GM21367 (cell line): ENCODE measurements at regions not wholly inside any gene's neighbourhood (a gene's known extent, or its start where the extent isn't known, plus 50 kb on each side); places are given as distances from the start of the nearest gene placed in this dataset.
A peak's percentile ranks its signal among the peaks of the same experiment; 100 is the strongest.

Experiments used
- ATAC-seq: cut with Tn5 transposase; IDR thresholded peaks from one replicate; pipeline ENCODE4 v1.9.1; 2021; ENCODE audit not compliant: unreplicated experiment

DNA sequence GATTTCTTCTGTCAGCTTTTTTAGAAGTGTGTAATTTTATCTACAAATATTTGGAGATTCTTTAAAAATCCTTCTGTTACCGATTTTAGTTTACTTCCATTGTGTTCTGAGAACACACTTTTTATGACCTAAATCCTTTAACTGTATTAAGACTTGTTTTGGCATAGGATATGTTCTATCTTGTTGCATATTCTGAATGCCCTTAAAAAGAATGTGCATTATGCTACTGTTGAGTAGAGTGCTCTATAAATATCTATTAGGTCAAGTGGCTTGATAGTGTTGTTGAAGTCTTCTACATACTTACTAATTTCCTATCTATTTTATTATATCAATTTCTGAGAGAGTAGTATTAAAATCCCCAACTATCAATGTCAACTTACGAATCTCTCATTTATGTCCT is 502.2 kb downstream of the MAFB start:
- ATAC-seq, result no peak

DNA sequence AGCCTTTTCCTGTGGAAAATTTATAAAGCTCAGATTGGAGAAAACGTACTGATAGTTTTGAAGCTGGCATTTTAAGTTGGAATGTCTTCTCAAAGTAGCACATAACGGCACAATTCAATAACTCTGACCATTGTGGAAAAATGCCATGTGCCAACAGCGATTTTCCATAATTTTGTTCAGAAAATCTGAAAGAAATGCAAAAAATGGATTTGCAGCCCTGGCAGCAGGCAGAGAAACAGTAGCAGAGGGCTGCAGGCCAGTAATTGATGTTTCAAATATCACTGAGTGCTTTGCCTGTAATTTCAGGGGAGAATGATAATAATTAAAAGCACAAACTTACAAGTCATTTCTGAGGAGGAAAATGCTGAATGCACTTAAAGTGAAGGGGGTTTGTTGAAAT is 507.4 kb downstream of the MAFB start:
- no peak for ATAC-seq

DNA sequence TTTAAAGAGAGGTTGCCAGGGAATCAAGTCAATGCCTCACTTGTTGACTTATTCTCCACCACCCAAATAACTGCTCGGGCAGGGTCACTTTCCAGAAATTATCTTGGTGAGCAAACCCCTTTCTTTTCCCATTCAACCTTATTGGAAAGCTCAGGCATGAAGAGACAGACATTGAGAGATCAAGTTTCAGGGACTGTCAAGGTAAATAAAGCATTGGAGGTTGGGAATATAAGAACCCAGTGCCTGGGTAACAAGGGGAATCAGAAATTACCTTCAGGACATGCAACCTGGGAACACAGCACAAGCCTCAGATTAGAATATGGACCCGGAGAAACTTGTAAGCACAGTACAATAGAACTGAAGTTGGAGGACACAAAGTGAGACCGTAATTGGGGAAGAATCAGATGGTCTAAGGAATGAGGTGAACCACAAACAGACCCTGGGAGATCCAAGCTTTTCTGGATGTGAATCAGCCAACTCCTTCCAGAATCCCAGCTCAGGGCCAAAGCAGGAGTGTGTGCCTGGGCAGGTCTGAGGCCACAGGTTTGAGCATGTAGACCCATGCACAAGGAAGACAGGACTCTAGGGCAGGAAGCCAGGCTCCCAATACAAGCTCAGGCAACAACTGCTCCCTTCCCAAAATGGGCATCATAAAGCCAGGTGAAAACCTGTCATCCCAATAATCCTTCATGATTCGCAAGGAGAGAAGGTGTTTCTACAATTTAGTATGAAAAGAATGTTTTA is 512.8 kb downstream of the MAFB start:
- no peak for ATAC-seq

DNA sequence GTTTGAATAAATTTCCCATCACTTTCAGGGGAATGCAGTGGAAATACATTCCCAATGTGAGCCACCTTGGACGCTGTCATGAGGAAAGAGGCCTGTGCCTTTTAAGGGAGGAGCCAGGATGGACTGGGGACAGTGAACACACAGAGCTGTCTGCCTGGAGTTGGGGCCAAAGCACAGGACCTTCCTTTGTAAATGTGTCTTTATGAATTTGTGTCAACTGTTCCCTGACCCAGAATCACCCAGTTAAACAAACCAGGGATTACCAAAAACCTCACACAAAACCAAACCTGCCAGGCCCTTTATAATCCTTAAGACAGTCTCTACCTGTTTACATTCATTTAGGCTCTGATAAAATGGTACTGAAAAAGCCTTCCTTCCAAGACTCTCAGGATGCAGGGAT is 513.7 kb downstream of the MAFB start:
- no peak for ATAC-seq

DNA sequence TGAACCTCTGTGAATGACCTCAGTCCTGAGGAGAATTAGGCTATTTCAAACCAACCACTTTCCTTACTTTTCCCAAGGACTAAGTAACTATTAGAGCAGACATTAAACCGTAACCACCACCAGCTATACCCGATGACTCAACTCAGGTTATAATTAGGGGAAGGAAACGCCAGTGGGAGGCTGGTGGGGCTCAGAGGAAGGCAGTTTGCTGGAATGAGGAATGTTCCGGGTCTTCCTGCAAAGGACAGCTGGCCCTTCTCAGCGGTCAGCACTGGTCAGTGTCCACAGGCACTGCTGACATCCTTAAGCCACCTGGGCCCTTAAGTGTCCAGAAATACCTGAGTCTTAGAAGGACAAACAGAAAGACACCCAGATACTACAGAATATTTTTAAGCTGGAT is 515.2 kb downstream of the MAFB start:
- ATAC-seq, result no peak

DNA sequence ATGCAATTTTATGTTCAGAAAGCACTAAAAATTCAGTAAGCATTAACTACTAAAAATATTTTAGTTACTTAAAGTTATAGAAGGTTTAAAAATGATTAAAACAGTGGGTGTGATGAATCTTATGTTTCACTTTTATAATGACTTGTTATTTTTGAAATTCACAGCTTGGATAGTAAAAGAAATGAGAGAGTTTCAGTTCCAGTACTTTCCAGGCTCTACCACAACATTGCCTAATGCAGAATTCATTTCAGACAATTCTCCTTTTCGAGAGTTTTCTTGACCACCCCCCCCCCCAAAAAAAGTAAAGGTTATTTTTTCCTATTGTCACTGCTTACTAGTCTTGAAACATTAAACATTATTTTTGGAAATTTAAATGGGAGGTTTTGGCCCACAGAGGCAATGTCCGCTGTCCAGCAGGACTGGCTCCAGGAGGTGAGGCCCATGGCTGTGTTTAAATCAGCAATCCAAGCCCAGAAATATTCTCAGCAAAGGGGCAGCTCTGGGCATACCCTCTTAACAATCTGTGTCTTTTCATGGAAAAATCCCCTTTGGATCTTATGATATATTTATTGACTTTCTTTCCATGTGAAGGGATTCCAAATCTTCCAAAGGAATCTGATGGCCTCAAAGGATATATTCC is 519.9 kb downstream of the MAFB start:
- no peak for ATAC-seq

DNA sequence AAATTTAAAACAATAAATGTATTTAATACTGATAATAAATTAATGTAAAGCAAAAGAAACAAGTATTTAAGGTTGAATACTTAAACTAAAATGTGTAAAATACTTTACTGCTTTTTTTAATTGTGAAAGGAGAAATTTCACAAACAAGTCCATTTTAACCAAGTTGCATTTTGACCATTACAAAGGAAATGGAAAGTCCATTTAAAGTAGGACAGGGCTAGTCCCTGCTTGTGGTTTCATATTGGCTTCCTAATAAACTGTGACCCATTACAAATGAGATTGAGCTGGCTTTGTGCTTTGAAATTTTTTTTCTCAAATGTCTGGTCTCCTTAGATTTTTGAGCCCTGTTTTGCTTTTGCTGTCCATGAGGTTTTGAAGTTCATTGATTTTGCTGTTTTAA is 527.6 kb downstream of the MAFB start:
- ATAC-seq, result no peak

DNA sequence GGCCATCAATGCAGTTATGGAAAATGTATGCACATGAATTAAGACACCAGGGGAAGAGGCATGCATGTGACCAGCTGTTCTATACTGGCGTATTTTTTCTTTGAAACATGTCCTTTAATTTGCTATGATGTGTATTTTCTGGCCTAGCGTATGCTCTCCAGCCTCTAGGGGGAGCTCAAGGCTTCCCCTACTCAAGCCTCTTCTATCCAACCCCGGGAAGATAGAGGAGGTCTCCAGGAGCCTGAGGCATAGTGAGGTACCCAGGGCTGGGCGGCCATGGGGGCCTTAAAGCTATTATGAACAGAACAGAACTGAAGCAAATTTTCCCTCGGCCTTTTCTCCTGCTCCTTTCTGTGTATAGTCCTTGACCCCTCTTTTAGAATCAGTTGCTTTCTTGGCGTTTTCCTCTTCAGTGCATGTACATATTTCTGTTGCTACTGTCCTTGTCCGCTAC is 528.9 kb downstream of the MAFB start:
- peak; percentile 49 for ATAC-seq

DNA sequence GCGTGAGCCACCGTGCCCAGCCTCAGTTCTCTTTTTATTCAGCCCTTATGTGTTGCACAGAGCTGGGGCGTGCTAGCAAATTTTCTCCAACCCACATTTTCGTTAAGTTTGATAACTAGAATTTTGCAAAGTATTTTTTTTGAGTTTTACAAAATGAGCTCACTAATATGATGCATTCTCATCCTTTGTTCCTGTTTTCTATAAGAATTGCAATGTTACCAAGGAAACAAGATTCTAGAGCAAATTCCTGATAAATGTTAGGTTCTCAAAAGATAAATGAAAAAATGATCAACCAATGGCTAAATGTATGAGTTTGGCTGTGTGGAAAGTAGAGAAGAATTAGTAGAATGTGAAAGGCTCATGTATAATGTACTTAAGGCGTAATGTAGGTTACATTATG is 529.8 kb downstream of the MAFB start:
- no peak for ATAC-seq

DNA sequence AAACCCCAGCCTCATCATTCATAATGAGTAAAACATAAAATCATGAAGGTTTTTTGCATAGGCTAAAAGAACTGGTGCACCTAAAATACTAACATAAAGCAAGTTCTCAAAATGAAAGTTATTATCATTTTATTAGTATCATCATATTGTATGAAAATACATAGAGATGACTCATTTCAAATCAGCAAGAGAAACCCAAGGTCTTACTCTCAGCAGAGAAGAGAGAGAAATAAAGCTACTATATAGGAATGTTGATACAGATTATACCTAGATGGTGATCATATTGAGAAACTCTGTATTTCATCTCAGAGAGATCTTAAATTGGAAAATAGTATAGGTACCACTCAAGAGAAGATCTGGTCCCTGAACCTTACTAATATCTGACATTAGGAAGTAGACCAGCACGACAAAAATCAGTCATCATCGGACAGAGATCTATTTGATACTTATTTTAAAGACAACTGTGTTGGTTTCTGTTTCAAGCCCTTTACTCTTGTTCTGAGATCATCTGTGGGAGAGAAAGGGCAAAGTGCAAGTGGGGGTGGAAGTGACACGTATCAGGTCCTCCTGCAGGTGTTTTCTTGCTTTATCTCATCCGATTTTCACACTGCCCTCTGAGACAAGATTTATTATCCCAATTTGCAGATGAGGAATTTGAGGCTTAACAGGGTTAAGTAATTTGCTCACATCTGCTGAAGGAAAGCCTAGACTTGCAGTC is 532.3 kb downstream of the MAFB start:
- peak; percentile 91 for ATAC-seq

DNA sequence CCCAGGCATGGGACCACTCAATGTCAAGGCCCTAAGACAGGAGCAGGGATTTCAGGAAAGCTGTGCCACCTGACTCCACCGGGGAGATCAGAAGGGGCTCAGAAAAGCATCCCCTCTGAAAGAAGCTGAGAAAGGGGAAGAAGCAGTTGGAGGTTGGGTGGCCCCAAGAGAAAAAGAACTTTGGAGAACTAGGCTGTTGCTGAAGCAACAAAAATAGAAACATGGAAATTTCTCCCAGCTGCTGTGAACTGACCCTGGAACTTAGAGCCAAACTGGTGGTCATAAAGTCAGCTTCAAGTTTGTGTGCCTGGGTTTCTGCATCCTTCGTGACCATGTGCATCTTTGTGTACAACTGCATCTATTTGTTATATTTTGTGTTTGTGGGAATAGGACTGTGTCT is 534.5 kb downstream of the MAFB start:
- ATAC-seq, result no peak

DNA sequence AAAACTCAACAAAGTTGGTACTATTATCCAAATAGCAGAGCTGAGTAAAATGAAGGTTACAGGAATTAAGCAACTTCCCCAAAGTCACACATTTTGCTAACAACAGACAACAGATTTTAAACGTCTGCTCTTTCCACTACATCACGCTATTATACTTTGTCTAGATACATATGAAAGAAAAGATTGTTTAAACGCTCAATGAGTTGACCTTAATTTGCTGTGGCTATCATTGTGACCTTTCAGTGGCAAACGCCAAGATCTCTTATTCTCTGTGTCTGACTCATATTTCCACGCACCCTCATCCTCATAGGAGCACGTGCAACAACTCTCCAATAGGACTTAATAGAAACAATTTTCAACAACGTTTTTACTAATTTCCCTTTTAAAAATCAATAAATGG is 540.1 kb downstream of the MAFB start:
- ATAC-seq, result no peak

DNA sequence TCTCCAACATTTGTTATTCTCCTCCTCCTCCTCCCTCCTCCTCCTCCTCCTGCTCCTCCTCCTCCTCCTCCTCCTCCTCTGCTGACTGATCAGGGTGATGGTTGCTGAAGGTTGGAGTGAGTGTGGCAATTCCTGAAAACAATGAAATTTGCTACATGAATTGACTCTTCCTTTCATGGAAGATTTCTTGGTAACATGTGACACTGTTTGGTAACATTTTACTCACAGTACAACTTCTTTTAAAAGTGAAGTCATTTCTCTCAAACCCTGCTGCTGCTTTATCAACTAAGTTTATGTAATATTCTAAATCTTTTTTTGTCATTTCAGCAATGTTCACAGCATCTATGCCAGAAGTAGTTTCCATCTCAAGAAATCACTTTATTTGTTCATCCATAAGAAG is 543.0 kb downstream of the MAFB start:
- ATAC-seq, result no peak

DNA sequence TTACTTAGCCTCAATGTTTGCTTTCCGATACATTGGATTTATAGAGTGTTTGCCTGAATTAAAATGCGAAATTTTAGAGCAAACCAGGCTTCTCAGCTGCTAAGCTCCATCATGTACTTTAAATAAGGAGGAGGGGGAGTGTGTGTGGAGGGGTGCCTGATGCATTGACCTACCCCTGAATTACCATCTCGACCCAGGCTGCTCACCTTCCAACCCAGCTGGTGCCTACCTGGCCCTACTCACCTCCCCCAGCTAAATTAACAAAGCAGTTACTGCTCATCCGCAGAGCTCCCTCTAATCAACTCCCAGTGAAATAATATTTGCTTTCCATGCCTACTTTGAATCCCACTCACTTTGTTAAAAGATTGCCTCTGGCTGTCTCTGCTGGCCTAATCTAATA is 544.5 kb downstream of the MAFB start:
- ATAC-seq, result no peak

DNA sequence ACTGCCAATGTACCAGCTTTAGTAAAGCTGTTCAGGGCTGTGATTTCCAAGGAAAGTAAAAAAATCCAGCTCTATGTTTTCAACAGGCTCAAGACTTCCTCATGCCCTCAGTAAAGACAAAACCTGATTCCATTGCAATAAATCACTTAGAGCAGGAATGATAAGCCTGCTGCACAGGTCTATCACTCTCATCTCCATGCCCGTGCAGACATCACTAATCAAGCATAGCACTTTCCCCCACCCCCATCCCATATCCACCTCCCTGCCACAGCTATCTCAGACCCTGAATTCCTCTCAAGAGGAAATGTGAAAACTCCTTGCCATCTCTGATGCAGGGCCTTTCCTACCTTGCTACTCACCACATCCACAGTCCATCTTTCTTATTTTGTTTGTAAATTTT is 554.9 kb downstream of the MAFB start:
- no peak for ATAC-seq

DNA sequence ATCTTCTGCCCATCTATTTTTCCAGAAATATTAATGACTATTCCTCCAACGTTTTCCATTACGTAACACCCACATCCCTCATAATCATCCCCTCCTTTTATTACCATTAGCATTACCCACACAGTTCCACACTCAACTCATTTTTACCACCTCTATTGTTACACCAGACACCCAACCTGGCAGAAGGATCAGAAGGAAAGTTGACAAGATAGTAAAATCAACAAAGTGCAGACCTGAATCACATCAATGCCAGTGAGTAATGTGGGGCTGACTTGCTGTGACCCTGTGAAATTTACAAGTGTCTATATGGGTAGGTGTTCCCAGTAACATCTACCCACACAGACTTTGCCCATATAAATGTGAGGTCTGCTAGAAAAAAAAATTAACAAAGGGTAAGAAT is 568.2 kb downstream of the MAFB start:
- no peak for ATAC-seq

DNA sequence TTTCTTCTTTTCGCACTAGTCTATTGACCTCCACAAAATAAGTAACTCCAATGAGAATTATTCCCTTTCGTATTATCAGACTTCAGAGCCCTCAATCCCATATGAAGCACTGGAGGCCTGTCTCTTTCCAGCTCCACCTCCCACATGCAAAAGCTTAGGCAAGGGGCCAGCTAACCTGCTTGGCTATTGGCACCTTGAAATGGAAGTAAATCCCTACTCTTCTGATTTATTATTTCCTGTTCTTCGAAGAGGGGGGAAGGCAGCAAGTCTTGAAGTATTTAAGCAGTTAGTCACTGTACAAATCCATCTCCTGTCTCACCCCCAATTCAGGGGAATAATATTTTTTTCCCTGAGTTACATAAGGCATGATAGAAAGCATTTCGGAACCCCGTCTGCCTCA is 577.8 kb downstream of the MAFB start:
- ATAC-seq, result no peak

DNA sequence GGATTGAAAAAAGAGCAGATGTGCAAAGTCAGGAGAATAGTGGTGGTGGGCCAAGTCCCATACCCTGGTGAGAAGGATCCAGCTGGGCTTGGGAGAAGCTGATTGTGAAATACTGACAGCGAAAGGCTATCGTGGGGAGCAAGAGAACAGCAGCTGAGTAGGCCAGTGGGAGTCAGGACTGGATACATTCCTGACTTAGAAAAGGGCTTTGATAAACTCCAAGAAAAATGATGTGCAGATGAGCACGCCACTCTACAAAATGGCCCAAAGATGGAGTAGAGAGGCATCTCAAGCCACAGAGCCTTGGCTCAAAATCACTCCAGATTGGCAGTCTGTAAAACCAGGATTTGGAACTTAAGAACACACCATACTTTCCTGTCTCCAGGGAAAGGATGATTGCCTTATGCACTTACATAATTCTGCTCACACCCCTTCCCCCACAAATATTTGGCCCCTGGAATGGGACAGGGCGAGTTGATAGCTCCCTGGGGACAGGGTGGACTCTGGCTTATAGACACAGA is 578.7 kb downstream of the MAFB start:
- no peak for ATAC-seq

DNA sequence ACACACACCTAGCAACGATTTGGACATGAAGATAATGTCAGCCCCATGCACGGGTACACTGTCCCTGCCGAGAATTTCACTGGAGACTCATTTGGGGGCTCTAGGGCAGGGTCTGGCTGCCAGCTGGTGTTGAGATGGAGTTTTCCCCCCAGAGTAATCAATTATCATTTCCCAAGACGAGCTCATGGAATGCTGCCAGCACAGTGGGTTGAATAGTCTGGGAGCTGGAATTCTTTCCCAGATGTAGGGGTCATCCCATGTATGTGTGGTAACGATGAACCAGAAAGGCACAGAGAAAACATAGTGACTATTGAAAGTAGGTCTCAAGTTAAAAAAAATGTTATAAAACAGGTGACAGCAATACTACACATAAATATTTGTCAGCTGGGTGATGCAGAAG is 579.9 kb downstream of the MAFB start:
- ATAC-seq, result no peak

DNA sequence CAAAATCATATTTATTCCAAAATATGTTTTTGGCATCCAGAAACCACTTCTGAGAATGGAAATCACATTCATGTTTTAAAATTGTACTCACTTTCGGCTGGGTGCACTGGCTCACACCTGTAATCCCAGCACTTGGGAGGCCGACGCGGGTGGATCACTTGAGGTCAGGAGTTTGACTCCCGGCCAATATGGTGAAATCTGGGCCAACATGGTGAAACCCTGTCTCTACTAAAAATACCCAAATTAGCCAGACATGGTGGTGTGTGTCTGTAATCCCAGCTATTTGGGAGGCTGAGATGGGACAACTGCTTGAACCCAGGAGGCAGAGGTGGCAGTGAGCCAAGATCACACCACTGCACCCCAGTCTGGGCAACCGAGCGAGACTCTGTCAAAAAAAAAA is 580.7 kb downstream of the MAFB start:
- no peak for ATAC-seq

DNA sequence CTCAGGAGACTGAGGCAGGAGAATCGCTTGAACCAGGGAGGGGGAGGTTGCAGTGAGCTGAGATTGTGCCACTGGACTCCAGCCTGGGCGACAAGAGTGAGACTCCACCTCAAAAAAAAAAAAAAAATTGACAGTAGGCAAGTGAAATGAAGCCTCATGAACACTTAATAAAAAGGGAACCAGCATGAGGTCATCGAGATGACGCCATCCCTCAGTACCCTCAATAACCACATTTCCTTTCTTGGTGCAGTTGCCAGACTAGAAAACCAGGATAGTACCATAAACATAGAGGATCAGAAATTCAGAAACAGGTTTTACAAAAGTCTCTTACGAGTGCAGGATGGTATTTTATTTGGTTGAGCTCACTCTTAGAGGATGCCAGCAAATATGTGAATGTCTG is 584.1 kb downstream of the MAFB start:
- ATAC-seq, result no peak

DNA sequence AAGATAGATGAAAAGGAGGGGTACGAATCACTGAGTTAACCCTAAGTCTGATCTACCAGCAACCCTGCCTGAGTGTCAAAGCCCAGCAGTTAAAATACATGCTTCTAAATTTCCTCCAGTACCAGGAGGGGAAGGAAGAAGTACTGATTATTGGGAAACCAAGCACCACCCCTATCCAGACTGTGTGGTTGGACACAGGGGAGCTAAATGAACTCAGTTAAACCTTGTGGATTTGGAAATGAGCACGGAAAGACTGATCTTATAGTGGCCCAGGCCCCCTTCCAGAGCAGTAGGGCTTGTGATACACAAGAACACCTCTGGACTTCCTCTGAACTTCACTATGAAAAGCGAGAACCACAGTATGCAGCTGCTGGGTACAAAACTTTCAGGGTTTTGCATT is 585.6 kb downstream of the MAFB start:
- no peak for ATAC-seq
